Chondrocyte (in vitro differentiated cells): ENCODE measurements at regions not wholly inside any gene's neighbourhood (a gene's known extent, or its start where the extent isn't known, plus 50 kb on each side); places are given as distances from the start of the nearest gene placed in this dataset.

Experiments
- DNase-seq: peaks from one replicate; pipeline ENCODE4 v3.0.0; 2021; ENCODE audit warnings: mixed read lengths, low spot score
- H3K27ac Mint-ChIP-seq: one replicate; pipeline ENCODE4 v1.8.0; 2021; ENCODE audit warnings: mild to moderate bottlenecking, moderate library complexity, mixed read lengths; ENCODE audit not compliant: unreplicated experiment
- H3K27me3 Mint-ChIP-seq: 2 replicates; pipeline ENCODE4 v1.8.0; 2021; ENCODE audit warnings: low read depth, mixed read lengths
- H3K36me3 Mint-ChIP-seq: 2 replicates; pipeline ENCODE4 v1.8.0; 2021; ENCODE audit warnings: low read depth, mixed read lengths
- H3K4me1 Mint-ChIP-seq: 2 replicates; pipeline ENCODE4 v1.8.0; 2021; ENCODE audit warnings: low read depth, mild to moderate bottlenecking, mixed read lengths
- H3K4me3 Mint-ChIP-seq: one replicate; pipeline ENCODE4 v1.8.0; 2021; ENCODE audit warnings: mild to moderate bottlenecking, moderate library complexity, mixed read lengths; ENCODE audit not compliant: unreplicated experiment
- H3K9me3 Mint-ChIP-seq: 2 replicates; pipeline ENCODE4 v1.8.0; 2021; ENCODE audit warnings: low read depth, mixed read lengths
- TF ChIP-seq, protein P1 (sequence below): fragments of 200-600 bp; sonication (generic); IDR thresholded peaks from 2 replicates; pipeline ENCODE4 v1.5.0; 2021; ENCODE audit warnings: antibody characterized with exemption, mild to moderate bottlenecking, moderate library complexity

DNA sequence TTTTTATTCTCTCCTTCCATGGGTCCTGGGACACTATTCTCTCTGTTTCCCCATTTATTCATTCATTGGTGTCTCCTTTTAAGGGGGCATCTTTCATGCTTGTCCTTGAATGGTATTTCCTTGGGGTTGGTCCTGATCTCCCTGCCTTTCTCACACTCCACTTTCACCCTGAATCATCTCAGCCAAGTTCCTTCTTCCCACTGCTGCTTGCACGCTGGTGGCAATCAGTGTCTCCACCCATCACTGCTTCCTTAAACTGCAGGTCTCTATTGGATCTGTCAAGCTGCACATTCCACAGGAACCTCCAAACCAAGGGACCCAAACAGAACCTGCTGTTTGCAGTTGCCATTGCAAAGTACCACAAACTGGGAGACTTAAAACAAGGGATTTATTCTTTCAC, 89.3 kb upstream of the SDK2 start:
- TF ChIP-seq, protein P1, sequence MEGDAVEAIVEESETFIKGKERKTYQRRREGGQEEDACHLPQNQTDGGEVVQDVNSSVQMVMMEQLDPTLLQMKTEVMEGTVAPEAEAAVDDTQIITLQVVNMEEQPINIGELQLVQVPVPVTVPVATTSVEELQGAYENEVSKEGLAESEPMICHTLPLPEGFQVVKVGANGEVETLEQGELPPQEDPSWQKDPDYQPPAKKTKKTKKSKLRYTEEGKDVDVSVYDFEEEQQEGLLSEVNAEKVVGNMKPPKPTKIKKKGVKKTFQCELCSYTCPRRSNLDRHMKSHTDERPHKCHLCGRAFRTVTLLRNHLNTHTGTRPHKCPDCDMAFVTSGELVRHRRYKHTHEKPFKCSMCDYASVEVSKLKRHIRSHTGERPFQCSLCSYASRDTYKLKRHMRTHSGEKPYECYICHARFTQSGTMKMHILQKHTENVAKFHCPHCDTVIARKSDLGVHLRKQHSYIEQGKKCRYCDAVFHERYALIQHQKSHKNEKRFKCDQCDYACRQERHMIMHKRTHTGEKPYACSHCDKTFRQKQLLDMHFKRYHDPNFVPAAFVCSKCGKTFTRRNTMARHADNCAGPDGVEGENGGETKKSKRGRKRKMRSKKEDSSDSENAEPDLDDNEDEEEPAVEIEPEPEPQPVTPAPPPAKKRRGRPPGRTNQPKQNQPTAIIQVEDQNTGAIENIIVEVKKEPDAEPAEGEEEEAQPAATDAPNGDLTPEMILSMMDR = no peak
- H3K4me3 Mint-ChIP-seq = no peak overlapping the region
- peaks cover 58% of the 10 kb centered on the region for H3K27me3 Mint-ChIP-seq
- peaks cover 3% of the 10 kb centered on the region for H3K36me3 Mint-ChIP-seq
- peaks cover 16% of the 10 kb centered on the region for H3K9me3 Mint-ChIP-seq
- no peak overlapping the region for H3K27ac Mint-ChIP-seq
- peaks cover under 1% of the 10 kb centered on the region for H3K4me1 Mint-ChIP-seq
- DNase-seq = peak; percentile 2

DNA sequence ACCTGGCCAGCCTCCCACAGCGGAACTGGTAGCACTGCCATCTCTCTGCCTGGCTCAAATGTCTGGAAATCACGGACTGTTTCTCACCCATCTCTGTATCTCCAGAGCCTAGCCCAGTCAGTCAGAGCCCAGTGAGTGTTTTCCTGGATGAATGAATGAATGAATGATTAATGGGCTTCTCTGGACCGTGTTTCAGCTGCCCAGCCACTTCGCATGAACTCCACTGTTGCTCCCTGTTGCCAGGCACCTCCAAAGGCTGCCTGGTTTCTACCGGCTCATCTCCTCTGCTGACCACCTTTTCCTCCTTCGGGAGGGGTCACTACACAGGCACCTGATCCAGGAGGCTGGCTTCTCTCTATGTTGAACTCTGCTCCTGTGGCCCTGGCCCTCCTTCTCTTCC, 91.0 kb upstream of the SDK2 start:
- H3K27me3 Mint-ChIP-seq = peaks cover 66% of the 10 kb centered on the region

DNA sequence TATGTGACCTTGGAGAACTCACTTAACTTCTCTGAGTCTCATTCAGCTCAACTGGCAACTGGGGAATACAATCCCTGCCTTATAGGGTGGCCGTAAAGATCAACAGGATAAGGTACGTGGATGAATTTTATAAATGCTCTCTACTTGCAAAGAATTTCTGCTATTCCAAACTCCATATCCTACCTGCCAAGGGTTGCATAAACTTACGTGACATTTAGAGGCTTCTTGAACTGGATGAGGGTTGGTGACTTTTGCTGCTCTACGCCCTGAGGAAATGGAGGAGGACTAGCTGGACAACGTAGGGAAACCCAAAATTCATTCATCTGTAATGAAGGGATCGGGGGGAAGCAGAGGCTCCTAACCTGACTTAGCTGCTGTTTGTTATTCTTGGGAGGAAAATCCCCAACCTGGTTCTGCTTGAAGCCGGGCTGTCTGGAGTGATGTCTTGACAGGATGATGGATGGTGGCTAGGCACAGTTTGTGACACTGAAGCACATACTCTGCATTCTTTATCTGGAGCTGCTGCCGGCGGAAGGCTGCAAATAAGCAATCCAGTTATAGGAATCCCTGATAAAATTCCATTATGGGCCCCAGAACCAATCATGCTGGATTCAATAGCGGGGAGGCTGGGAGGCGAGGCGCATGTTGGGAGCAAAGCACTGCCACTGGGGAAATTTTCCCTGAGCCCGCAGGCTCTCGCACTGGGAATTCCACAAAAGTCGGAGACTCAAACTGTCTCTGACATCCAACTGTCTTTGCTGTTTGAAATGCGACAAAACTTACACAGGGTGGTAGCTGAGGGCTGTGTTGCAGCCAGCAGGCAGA, 94.7 kb upstream of the SDK2 start:
- Mint-ChIP-seq H3K27me3 (peaks cover 76% of the 10 kb centered on the region), H3K36me3 (peaks cover 1% of the 10 kb centered on the region), H3K4me3 (no peak overlapping the region), H3K9me3 (no peaks in the 10 kb centered on the region), H3K27ac (no peak overlapping the region), H3K4me1 (peaks cover 15% of the 10 kb centered on the region)
- TF ChIP-seq, protein P1 = no peak
- DNase-seq = no peak

More for the DNA sequence above, 91.0 kb upstream of the SDK2 start:
- Mint-ChIP-seq H3K36me3 (peaks cover 3% of the 10 kb centered on the region), H3K9me3 (peaks cover 15% of the 10 kb centered on the region), H3K27ac (no peak overlapping the region), H3K4me1 (peaks cover 15% of the 10 kb centered on the region), H3K4me3 (no peak overlapping the region)
- no peak for DNase-seq
- TF ChIP-seq, protein P1 = no peak

DNA sequence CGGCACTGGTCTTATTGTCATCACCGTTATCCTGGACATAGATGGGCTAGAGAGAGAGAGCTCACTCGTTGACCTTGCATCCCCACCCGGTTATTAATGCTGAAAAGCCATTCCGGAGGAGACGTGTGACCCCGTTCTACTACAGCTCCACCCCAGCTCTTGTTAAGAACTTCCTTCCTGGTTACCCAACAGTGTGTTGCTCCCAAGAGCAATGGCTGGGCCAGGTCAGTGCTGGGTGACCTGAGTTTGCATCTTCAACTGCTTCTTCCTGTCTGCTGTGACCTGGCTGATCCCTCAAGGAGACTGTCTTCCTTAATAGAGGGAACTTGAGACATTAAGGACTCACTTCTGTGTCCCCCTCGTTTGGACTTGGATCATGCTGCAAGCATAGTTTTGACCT, 96.1 kb upstream of the SDK2 start:
- no peak overlapping the region for H3K27ac Mint-ChIP-seq
- peaks cover 15% of the 10 kb centered on the region for H3K4me1 Mint-ChIP-seq
- TF ChIP-seq, protein P1 = no peak
- H3K9me3 Mint-ChIP-seq = no peaks in the 10 kb centered on the region
- DNase-seq = no peak
- H3K4me3 Mint-ChIP-seq = no peak overlapping the region
- peaks cover 74% of the 10 kb centered on the region for H3K27me3 Mint-ChIP-seq
- H3K36me3 Mint-ChIP-seq = no peaks in the 10 kb centered on the region

DNA sequence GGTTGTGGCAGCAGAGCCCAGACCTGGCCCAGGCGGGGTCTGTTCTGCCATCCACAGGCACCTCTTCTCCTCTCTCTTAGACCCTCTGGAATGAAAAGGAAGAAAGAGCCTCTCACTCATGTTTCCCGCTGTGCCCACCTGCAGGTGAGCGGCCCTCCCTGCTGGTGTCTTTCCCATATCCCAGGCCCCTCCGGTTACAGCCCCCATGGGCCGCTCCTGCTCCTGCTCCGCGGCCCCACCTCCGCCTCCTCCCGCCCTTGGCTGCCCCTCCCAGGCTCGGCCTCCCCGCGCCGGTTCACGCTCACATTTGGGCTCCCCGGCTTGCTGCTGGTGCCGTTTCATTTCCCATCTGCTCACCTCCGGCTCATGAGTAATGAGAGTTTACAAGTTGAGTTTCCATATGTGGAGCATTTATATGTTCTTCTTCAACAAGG, 98.7 kb upstream of the SDK2 start:
- Mint-ChIP-seq H3K4me1 (peaks cover 15% of the 10 kb centered on the region), H3K27ac (no peak overlapping the region), H3K9me3 (no peaks in the 10 kb centered on the region), H3K4me3 (no peak overlapping the region), H3K36me3 (no peaks in the 10 kb centered on the region), H3K27me3 (peaks cover 73% of the 10 kb centered on the region)
- no peak for DNase-seq
- TF ChIP-seq, protein P1 = no peak
